Islet precursor cell (in vitro differentiated cells): ENCODE measurements at regions not wholly inside any gene's neighbourhood (a gene's known extent, or its start where the extent isn't known, plus 50 kb on each side); places are given as distances from the start of the nearest gene placed in this dataset.
"Not testable (repeated sequence)": the region's sequence is repeated elsewhere in the genome, so short reads cannot be mapped to it uniquely, and the experiment has no call there.

ENCODE experiments used
- DNase-seq: peaks from one replicate; pipeline ENCODE4 v3.0.0-alpha.2; 2018

- not testable (repeated sequence) for DNase-seq
Observed at GRCh38 chr14:106714446-106715428, 1188.4 kb downstream of the TMEM121 start.

GRCh38 chr14:106717544-106717943, 1191.2 kb downstream of the TMEM121 start:
- DNase-seq: not testable (repeated sequence)

DNA sequence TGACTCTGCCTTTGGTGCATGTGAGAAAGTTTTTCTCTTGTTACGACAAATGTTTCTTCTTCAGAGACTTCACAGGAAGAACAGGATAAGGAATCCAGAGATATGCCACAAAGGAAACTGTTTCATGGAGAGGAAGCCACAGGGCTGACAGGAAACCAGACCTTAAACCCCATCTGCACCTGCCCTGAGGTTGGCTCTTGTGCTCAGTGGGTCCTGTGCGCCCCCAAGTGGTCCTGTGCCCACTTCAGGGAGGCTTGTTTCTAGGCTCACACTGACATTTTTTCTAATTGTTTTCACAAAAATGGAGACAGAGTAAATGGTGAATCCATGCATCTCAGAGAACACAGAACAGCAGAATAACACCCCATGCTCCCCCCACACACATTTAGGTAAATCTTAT, 1193.5 kb downstream of the TMEM121 start:
- not testable (repeated sequence) for DNase-seq

GRCh38 chr14:106721926-106722325, 1195.5 kb downstream of the TMEM121 start:
- DNase-seq: not testable (repeated sequence)

GRCh38 chr14:106722813-106723687, 1196.7 kb downstream of the TMEM121 start:
- DNase-seq: not testable (repeated sequence)

DNA sequence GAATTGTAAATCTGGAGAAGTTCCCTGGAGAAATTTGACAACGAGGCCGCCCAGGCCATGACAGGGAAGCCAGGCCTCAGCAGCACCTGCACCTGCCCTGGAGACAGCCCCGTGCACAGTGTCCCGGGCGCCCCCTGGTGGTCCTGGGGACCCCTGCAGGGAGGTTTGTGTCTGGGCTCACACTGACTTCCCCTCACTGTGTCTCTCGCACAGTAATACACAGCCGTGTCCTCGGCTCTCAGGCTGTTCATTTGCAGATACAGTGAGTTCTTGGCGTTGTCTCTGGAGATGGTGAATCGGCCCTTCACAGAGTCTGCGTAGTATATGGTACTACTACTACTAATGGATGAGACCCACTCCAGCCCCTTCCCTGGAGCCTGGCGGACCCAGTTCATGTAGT, 1201.6 kb downstream of the TMEM121 start:
- not testable (repeated sequence) for DNase-seq

- DNase-seq: no peak
Observed at GRCh38 chr14:106728611-106729010, 1202.2 kb downstream of the TMEM121 start.

GRCh38 chr14:106729551-106729950, 1203.2 kb downstream of the TMEM121 start:
- no peak for DNase-seq

GRCh38 chr14:106733771-106734170, 1207.4 kb downstream of the TMEM121 start:
- no peak for DNase-seq

DNA sequence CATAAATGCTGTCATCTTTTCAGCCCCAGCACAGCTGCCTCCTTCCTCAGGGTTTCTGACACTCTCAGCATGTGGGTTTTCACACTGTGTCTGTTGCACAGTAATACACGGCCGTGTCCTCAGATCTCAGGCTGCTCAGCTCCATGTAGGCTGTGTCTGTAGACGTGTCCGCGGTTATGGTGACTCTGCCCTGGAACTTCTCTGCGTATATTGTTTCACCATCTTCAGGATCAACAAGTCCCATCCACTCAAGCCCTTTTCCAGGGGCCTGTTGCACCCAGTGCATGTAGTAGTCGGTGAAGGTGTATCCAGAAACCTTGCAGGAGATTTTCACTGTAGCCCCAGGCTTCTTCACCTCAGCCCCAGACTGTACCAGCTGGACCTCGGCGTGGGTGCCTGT, 1210.6 kb downstream of the TMEM121 start:
- DNase-seq: no peak

GRCh38 chr14:106738075-106738474, 1211.7 kb downstream of the TMEM121 start:
- no peak for DNase-seq

- DNase-seq: not testable (repeated sequence)
Observed at GRCh38 chr14:106738598-106739258, 1212.3 kb downstream of the TMEM121 start.

DNA sequence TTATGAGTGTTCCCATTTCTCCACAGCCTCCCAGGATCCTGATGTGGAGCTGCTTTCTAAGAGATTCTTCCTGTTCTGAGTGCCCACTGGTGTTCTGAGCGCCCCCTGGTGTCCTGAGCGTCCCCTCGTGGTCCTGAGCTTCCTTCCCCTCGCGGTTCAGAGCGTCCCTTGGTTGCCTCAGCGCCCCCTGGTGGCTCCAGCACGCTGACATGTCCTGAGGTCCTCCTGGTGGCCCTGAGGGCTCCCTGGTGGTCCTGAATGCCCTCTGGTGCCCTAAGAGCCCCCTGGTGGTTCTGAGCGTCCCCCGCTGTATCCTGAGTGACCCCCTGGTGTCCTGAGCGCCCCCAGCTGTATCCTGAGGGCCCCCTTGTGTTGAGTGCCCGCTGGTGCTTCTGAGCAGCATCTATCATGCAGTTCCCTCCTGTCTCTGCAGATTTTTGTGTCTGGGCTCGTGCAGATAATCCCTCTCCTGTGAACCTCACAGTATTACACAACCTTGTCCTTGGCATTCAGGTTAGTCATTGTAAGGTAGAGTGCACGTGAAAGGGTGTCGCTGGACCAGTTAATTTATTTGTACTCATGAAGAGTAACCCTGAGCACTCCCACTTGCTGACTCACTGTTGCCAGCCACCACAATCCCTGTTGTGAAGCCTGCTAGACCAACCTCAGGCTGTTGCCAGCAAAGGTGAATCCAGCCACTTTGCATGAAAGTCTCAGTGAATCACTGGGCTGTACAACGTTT, 1214.9 kb downstream of the TMEM121 start:
- DNase-seq: not testable (repeated sequence)

DNA sequence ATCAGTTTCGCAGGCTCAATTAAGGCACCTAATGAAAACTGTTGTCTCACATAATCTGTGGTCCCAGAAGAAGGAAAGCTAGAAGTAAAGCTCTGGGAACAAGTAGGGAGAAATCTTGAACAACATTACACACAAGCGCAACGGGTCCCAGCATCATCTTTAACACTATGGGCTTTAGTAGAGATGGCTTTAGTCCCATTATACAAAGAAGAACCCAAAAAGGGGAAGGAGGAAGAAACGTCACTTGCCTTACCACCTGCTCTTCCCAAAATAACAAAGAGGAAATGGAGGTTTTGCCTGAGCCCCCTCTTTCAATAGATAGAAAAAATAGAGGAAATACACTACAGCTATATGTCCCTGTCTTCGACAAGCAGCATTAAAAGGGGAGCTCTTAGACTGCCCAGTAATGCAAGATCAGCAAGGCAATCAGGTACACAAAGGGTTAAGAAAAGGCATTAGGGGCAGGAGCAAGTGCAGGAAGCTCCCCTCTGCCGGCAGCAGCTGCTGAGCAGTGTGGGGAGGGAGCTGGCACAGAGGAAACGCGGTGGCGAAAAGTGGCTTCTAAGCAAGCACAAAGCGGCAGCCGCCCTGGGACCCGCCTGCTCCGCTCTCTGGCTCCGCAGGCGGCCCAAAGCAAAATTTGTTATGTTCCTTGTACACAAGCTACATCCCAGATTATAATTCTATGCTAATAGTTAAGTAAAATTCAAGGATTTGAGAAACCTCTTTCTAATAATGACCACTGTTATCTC, 1218.8 kb downstream of the TMEM121 start:
- not testable (repeated sequence) for DNase-seq

GRCh38 chr14:106750089-106750488, 1223.7 kb downstream of the TMEM121 start:
- not testable (repeated sequence) for DNase-seq

- not testable (repeated sequence) for DNase-seq
Observed at GRCh38 chr14:106753751-106754150, 1227.4 kb downstream of the TMEM121 start.

- not testable (repeated sequence) for DNase-seq
Observed at GRCh38 chr14:106757444-106757843, 1231.1 kb downstream of the TMEM121 start.

- DNase-seq: not testable (repeated sequence)
Observed at GRCh38 chr14:106761886-106762816, 1235.8 kb downstream of the TMEM121 start.

DNA sequence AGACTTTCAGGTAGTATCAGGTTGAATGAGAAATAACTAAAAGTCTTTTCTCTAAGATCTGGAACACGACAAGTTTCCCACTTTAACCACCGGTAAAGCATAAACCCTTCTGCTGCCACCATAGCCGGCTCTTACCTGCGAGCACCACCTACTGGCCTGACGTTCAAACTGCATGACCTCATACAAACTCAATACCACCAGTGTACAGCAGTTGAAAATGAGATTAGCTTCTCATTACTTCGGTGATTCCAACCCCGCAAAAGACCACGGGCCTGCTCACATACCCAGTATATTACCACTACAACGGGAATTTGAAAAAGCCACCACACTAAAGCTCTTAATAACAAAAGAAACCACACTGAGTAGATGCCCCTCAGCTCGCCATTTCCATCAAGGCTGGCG, 1238.6 kb downstream of the TMEM121 start:
- not testable (repeated sequence) for DNase-seq

GRCh38 chr14:106766145-106766544, 1239.8 kb downstream of the TMEM121 start:
- no peak for DNase-seq
